WTC11 (cell line): ENCODE measurements at regions not wholly inside any gene's neighbourhood (a gene's known extent, or its start where the extent isn't known, plus 50 kb on each side); places are given as distances from the start of the nearest gene placed in this dataset.

Source experiments
- ATAC-seq: fragments of 200-7000 bp; cut with Tn5 transposase; 2 replicates; pipeline ENCODE4 v1.10.0; 2021; ENCODE audit warnings: mild to moderate bottlenecking, moderate library complexity
- CTCF ChIA-PET: fragments of 300-600 bp; sonication (Branson Sonifier 250); formaldehyde crosslinking; loops from one replicate; lab custom pipeline; 2021; ENCODE audit warnings: antibody characterized with exemption; lab: Charles Lee
- POLR2A ChIA-PET: fragments of 350-600 bp; sonication (Branson Sonifier 250); formaldehyde crosslinking; loops from one replicate; lab custom pipeline; 2021; ENCODE audit warnings: antibody characterized with exemption; lab: Charles Lee
- DNase-seq: peaks from one replicate; pipeline ENCODE4 v3.0.0; 2021; ENCODE audit warnings: low spot score
- H3K27ac Mint-ChIP-seq: 2 replicates; pipeline ENCODE4 v1.8.0; 2021; ENCODE audit warnings: mixed read lengths
- H3K27me3 Mint-ChIP-seq: 2 replicates; pipeline ENCODE4 v1.8.0; 2021; ENCODE audit warnings: low read depth, mild to moderate bottlenecking, moderate library complexity, mixed read lengths
- H3K36me3 Mint-ChIP-seq: 2 replicates; pipeline ENCODE4 v1.8.0; 2021; ENCODE audit warnings: mixed read lengths
- H3K4me1 Mint-ChIP-seq: 2 replicates; pipeline ENCODE4 v1.8.0; 2022; ENCODE audit warnings: mixed read lengths
- H3K4me3 Mint-ChIP-seq: 2 replicates; pipeline ENCODE4 v1.8.0; 2021; ENCODE audit warnings: mild to moderate bottlenecking, moderate library complexity, mixed read lengths
- H3K9me3 Mint-ChIP-seq: 2 replicates; pipeline ENCODE4 v1.8.0; 2021; ENCODE audit warnings: mixed read lengths
- FOXJ3 ChIP-seq: sonication (generic); formaldehyde crosslinking; IDR thresholded peaks from 2 replicates; pipeline ENCODE4 v1.9.0; 2021; ENCODE audit warnings: missing genetic modification reagents, mild to moderate bottlenecking, borderline replicate concordance
- IRF2 ChIP-seq: sonication (generic); formaldehyde crosslinking; IDR thresholded peaks from 2 replicates; pipeline ENCODE4 v1.8.0; 2022; ENCODE audit warnings: low read depth, missing genetic modification reagents, borderline replicate concordance
- NR1H2 ChIP-seq: sonication (generic); formaldehyde crosslinking; IDR thresholded peaks from 2 replicates; pipeline ENCODE4 v1.9.0; 2021; ENCODE audit warnings: mild to moderate bottlenecking, moderate library complexity, missing genetic modification reagents
- NR3C1 ChIP-seq: sonication (generic); formaldehyde crosslinking; conservative IDR thresholded peaks from 2 replicates; pipeline ENCODE4 v1.8.1; 2023; ENCODE audit warnings: low read depth, mild to moderate bottlenecking, missing genetic modification reagents
- OVOL2 ChIP-seq: fragments of 250-450 bp; sonication (Bioruptor Pico); IDR thresholded peaks from 2 replicates; pipeline ENCODE4 v1.9.0; 2021; ENCODE audit warnings: mild to moderate bottlenecking, borderline replicate concordance
- SMAD4 ChIP-seq: sonication (generic); formaldehyde crosslinking; IDR thresholded peaks from 2 replicates; pipeline ENCODE4 v1.8.0; 2022; ENCODE audit warnings: mild to moderate bottlenecking, missing genetic modification reagents
- SOX15 ChIP-seq: fragments of 250-450 bp; sonication (Bioruptor Pico); IDR thresholded peaks from 2 replicates; pipeline ENCODE4 v1.9.0; 2021; ENCODE audit warnings: mild to moderate bottlenecking
- TF ChIP-seq, protein P1 (sequence below): fragments of 200-600 bp; IDR thresholded peaks from 2 replicates; pipeline ENCODE4 v1.8.0; 2022; ENCODE audit warnings: antibody characterized with exemption
- TF ChIP-seq, protein P2 (sequence below): sonication (generic); formaldehyde crosslinking; IDR thresholded peaks from 2 replicates; pipeline ENCODE4 v1.8.1; 2023; ENCODE audit warnings: mild to moderate bottlenecking, missing genetic modification reagents, borderline replicate concordance
- TF ChIP-seq, protein P3 (sequence below): sonication (generic); formaldehyde crosslinking; IDR thresholded peaks from 2 replicates; pipeline ENCODE4 v1.8.0; 2022; ENCODE audit warnings: mild to moderate bottlenecking, missing genetic modification reagents
- TF ChIP-seq, protein P4 (sequence below): sonication (generic); formaldehyde crosslinking; IDR thresholded peaks from 2 replicates; pipeline ENCODE4 v1.8.1; 2023; ENCODE audit warnings: mild to moderate bottlenecking, missing genetic modification reagents, moderate library complexity
- TF ChIP-seq, protein P5 (sequence below): sonication (generic); formaldehyde crosslinking; IDR thresholded peaks from 2 replicates; pipeline ENCODE4 v1.8.1; 2023; ENCODE audit warnings: mild to moderate bottlenecking, missing genetic modification reagents
- TF ChIP-seq, protein P6 (sequence below): sonication (generic); formaldehyde crosslinking; IDR thresholded peaks from 2 replicates; pipeline ENCODE4 v1.8.1; 2022; ENCODE audit warnings: low read depth, missing genetic modification reagents, borderline replicate concordance
- TF ChIP-seq, protein P7 (sequence below): sonication (generic); formaldehyde crosslinking; IDR thresholded peaks from 2 replicates; pipeline ENCODE4 v1.8.0; 2022; ENCODE audit warnings: missing genetic modification reagents

DNA sequence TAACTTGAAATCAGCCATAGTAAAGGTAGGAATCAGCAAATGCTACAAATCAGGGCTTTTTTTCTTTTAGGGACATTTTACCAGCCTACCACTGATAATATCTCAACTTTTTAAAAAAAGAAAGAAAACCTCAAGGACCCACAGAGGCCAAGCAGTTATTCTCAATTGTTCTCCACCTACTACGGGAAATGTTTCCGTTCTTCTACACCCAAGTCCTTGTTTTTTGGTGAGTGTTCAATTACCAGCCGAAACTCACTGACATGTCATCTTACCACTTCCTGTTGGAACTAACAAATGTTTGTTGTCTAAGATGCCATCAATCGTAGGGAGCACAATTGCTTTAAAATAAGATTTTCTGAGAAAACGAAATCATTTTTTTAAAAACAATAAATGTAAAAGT lies 50.2 kb upstream of the CDK1 start:
- ChIA-PET POLR2A (no interaction called here), CTCF (no interaction called here)
- Mint-ChIP-seq H3K27ac (peak overlapping the region; percentile 24; the same call in 1 of the 2 replicates), H3K36me3 (peaks cover 2% of the 10 kb centered on the region; the same call in 1 of the 2 replicates), H3K27me3 (no peaks in the 10 kb centered on the region), H3K9me3 (peaks cover 8% of the 10 kb centered on the region), H3K4me1 (peaks cover 36% of the 10 kb centered on the region), H3K4me3 (no peak overlapping the region)
- TF ChIP-seq, protein P1, sequence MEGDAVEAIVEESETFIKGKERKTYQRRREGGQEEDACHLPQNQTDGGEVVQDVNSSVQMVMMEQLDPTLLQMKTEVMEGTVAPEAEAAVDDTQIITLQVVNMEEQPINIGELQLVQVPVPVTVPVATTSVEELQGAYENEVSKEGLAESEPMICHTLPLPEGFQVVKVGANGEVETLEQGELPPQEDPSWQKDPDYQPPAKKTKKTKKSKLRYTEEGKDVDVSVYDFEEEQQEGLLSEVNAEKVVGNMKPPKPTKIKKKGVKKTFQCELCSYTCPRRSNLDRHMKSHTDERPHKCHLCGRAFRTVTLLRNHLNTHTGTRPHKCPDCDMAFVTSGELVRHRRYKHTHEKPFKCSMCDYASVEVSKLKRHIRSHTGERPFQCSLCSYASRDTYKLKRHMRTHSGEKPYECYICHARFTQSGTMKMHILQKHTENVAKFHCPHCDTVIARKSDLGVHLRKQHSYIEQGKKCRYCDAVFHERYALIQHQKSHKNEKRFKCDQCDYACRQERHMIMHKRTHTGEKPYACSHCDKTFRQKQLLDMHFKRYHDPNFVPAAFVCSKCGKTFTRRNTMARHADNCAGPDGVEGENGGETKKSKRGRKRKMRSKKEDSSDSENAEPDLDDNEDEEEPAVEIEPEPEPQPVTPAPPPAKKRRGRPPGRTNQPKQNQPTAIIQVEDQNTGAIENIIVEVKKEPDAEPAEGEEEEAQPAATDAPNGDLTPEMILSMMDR, result no peak
- TF ChIP-seq FOXJ3 (CRISPR knock-in tag) (no peak), SMAD4 (CRISPR knock-in tag) (no peak), IRF2 (CRISPR knock-in tag) (no peak)
- TF ChIP-seq, protein P2, sequence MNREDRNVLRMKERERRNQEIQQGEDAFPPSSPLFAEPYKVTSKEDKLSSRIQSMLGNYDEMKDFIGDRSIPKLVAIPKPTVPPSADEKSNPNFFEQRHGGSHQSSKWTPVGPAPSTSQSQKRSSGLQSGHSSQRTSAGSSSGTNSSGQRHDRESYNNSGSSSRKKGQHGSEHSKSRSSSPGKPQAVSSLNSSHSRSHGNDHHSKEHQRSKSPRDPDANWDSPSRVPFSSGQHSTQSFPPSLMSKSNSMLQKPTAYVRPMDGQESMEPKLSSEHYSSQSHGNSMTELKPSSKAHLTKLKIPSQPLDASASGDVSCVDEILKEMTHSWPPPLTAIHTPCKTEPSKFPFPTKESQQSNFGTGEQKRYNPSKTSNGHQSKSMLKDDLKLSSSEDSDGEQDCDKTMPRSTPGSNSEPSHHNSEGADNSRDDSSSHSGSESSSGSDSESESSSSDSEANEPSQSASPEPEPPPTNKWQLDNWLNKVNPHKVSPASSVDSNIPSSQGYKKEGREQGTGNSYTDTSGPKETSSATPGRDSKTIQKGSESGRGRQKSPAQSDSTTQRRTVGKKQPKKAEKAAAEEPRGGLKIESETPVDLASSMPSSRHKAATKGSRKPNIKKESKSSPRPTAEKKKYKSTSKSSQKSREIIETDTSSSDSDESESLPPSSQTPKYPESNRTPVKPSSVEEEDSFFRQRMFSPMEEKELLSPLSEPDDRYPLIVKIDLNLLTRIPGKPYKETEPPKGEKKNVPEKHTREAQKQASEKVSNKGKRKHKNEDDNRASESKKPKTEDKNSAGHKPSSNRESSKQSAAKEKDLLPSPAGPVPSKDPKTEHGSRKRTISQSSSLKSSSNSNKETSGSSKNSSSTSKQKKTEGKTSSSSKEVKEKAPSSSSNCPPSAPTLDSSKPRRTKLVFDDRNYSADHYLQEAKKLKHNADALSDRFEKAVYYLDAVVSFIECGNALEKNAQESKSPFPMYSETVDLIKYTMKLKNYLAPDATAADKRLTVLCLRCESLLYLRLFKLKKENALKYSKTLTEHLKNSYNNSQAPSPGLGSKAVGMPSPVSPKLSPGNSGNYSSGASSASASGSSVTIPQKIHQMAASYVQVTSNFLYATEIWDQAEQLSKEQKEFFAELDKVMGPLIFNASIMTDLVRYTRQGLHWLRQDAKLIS (CRISPR knock-in tag), result no peak
- ATAC-seq, result no peak
- DNase-seq, result no peak

DNA sequence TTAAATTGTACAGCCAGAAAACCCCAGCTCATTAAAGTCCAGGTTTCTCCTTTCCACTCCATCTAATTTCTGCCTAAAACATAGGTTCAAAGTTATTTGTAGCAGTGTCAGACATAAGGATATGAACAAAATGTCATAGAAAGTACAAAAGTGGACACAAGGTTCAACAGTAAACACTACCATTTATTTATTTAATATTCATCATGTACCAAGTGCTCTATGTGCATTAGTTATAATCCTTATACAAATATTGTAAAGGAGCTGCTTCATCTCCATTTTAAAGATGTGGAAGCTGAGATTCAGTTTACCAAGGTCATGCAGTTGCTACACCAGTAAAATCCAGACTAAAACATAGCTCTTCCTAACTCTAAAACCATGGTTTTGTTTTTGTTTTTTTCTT lies 52.0 kb upstream of the CDK1 start:
- peaks cover 2% of the 10 kb centered on the region; the same call in 1 of the 2 replicates for H3K36me3 Mint-ChIP-seq
- CTCF ChIA-PET, result no interaction called here
- no peak for TF ChIP-seq OVOL2 (CRISPR knock-in tag)
- TF ChIP-seq NR3C1, result no peak
- TF ChIP-seq, protein P3, sequence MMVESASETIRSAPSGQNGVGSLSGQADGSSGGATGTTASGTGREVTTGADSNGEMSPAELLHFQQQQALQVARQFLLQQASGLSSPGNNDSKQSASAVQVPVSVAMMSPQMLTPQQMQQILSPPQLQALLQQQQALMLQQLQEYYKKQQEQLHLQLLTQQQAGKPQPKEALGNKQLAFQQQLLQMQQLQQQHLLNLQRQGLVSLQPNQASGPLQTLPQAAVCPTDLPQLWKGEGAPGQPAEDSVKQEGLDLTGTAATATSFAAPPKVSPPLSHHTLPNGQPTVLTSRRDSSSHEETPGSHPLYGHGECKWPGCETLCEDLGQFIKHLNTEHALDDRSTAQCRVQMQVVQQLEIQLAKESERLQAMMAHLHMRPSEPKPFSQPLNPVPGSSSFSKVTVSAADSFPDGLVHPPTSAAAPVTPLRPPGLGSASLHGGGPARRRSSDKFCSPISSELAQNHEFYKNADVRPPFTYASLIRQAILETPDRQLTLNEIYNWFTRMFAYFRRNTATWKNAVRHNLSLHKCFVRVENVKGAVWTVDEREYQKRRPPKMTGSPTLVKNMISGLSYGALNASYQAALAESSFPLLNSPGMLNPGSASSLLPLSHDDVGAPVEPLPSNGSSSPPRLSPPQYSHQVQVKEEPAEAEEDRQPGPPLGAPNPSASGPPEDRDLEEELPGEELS, result no peak
- TF ChIP-seq, protein P4, sequence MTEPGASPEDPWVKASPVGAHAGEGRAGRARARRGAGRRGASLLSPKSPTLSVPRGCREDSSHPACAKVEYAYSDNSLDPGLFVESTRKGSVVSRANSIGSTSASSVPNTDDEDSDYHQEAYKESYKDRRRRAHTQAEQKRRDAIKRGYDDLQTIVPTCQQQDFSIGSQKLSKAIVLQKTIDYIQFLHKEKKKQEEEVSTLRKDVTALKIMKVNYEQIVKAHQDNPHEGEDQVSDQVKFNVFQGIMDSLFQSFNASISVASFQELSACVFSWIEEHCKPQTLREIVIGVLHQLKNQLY (CRISPR knock-in tag), result no peak
- TF ChIP-seq, protein P5, sequence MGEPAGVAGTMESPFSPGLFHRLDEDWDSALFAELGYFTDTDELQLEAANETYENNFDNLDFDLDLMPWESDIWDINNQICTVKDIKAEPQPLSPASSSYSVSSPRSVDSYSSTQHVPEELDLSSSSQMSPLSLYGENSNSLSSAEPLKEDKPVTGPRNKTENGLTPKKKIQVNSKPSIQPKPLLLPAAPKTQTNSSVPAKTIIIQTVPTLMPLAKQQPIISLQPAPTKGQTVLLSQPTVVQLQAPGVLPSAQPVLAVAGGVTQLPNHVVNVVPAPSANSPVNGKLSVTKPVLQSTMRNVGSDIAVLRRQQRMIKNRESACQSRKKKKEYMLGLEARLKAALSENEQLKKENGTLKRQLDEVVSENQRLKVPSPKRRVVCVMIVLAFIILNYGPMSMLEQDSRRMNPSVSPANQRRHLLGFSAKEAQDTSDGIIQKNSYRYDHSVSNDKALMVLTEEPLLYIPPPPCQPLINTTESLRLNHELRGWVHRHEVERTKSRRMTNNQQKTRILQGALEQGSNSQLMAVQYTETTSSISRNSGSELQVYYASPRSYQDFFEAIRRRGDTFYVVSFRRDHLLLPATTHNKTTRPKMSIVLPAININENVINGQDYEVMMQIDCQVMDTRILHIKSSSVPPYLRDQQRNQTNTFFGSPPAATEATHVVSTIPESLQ, result no peak
- no peak for TF ChIP-seq SOX15 (CRISPR knock-in tag)
- TF ChIP-seq, protein P2 (CRISPR knock-in tag), result no peak
- TF ChIP-seq NR1H2 (CRISPR knock-in tag), result no peak
- TF ChIP-seq, protein P6, sequence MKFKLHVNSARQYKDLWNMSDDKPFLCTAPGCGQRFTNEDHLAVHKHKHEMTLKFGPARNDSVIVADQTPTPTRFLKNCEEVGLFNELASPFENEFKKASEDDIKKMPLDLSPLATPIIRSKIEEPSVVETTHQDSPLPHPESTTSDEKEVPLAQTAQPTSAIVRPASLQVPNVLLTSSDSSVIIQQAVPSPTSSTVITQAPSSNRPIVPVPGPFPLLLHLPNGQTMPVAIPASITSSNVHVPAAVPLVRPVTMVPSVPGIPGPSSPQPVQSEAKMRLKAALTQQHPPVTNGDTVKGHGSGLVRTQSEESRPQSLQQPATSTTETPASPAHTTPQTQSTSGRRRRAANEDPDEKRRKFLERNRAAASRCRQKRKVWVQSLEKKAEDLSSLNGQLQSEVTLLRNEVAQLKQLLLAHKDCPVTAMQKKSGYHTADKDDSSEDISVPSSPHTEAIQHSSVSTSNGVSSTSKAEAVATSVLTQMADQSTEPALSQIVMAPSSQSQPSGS (CRISPR knock-in tag), result no peak
- TF ChIP-seq, protein P7, sequence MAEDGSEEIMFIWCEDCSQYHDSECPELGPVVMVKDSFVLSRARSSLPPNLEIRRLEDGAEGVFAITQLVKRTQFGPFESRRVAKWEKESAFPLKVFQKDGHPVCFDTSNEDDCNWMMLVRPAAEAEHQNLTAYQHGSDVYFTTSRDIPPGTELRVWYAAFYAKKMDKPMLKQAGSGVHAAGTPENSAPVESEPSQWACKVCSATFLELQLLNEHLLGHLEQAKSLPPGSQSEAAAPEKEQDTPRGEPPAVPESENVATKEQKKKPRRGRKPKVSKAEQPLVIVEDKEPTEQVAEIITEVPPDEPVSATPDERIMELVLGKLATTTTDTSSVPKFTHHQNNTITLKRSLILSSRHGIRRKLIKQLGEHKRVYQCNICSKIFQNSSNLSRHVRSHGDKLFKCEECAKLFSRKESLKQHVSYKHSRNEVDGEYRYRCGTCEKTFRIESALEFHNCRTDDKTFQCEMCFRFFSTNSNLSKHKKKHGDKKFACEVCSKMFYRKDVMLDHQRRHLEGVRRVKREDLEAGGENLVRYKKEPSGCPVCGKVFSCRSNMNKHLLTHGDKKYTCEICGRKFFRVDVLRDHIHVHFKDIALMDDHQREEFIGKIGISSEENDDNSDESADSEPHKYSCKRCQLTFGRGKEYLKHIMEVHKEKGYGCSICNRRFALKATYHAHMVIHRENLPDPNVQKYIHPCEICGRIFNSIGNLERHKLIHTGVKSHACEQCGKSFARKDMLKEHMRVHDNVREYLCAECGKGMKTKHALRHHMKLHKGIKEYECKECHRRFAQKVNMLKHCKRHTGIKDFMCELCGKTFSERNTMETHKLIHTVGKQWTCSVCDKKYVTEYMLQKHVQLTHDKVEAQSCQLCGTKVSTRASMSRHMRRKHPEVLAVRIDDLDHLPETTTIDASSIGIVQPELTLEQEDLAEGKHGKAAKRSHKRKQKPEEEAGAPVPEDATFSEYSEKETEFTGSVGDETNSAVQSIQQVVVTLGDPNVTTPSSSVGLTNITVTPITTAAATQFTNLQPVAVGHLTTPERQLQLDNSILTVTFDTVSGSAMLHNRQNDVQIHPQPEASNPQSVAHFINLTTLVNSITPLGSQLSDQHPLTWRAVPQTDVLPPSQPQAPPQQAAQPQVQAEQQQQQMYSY (CRISPR knock-in tag), result no peak

More for the DNA sequence above, 52.0 kb upstream of the CDK1 start:
- DNase-seq (no peak), ATAC-seq (no peak)
- H3K4me3 Mint-ChIP-seq, result no peak overlapping the region
- no peak overlapping the region for H3K27ac Mint-ChIP-seq
- no peaks in the 10 kb centered on the region for H3K27me3 Mint-ChIP-seq
- H3K9me3 Mint-ChIP-seq, result peaks cover 8% of the 10 kb centered on the region
- POLR2A ChIA-PET, result no interaction called here
- H3K4me1 Mint-ChIP-seq, result peaks cover 28% of the 10 kb centered on the region
